ENCODE measurements at regions not wholly inside any gene's neighbourhood (a gene's known extent, or its start where the extent isn't known, plus 50 kb on each side); places are given as distances from the start of the nearest gene placed in this dataset.

- TF ChIP-seq ETV6 (conservative IDR thresholded peaks at IDR 0.05 in 1 of 2, IDR thresholded peaks at IDR 0.05 in 1 of 2; ENCODE audit: borderline replicate concordance in 1 of 2, low read depth in 1 of 2) (no peak), USF1 (IDR thresholded peaks at IDR 0.05; ENCODE audit: borderline replicate concordance, extremely low read length, insufficient read depth, low read depth, low read length) (no peak), ZNF207 (IDR thresholded peaks at IDR 0.05; ENCODE audit: borderline replicate concordance) (no peak), SUPT20H (IDR thresholded peaks at IDR 0.05; ENCODE audit: borderline replicate concordance, control insufficient read depth, low read depth, low read length) (no peak)
Observed at GRCh38 chr12:105773471-105773870, 365.3 kb downstream of the NUAK1 start (continued).

- H3K36me3 ChIP-seq (ENCODE audit: control insufficient read depth in 2 of 2, insufficient read depth in 2 of 2, low read length in 1 of 2), result no peaks in the 10 kb centered on the region
- no peaks in the 10 kb centered on the region for H3K4me1 ChIP-seq (ENCODE audit: control insufficient read depth, insufficient read depth, low read length)
- H3K4me3 ChIP-seq, result no peak overlapping the region
- no TSS peak for BruUV-seq (replicated peaks)
- no peak for DNase-seq (ENCODE audit: low read depth, low spot score)
- H4K20me1 ChIP-seq (ENCODE audit: control insufficient read depth, insufficient read depth), result no peaks in the 10 kb centered on the region
- H3K27ac ChIP-seq (ENCODE audit: control insufficient read depth, insufficient read depth), result no peak overlapping the region
- intact Hi-C loops (cut with micrococcal nuclease; ENCODE audit: unreplicated experiment) (no loop called here), in situ Hi-C loops (cut with MboI) (no loop called here)
- H3K9ac ChIP-seq (ENCODE audit: control insufficient read depth, insufficient read depth, low read length), result no peak overlapping the region
- ChIA-PET POLR2A (no interaction called here), CTCF (interaction anchor here (1.1 kb wide), 1 partner anchor 9 kb away, joined by 3 read pairs; no protein-coding TSS in a partner anchor), RAD21 (ENCODE audit: unreplicated experiment) (no interaction called here), SMC1A (ENCODE audit: uncharacterized antibody, unreplicated experiment) (interaction anchor here (1.1 to 1.2 kb wide), 2 partner anchors 9 to 27 kb away, joined by 3 read pairs; no protein-coding TSS in a partner anchor)
- H3K9me3 ChIP-seq (replicated peaks; ENCODE audit: control insufficient read depth, insufficient read depth, low read length), result no peaks in the 10 kb centered on the region
- H3K27me3 ChIP-seq (replicated peaks in 1 of 2; ENCODE audit: control insufficient read depth in 2 of 2, insufficient read depth in 2 of 2, low read length in 1 of 2), result no peaks in the 10 kb centered on the region
- 45% methylated on average over 5 of the region's 5 CpGs for WGBS (ENCODE audit: insufficient coverage, insufficient replicate concordance, low lambda C conversion rate, missing lambda C conversion rate)
- ATAC-seq, result no peak
- no peak overlapping the region for H2AFZ ChIP-seq (ENCODE audit: control insufficient read depth, low read depth, low read length)
- no peaks in the 10 kb centered on the region for H3K79me2 ChIP-seq (ENCODE audit: control insufficient read depth, insufficient read depth, low read length)
- no peak overlapping the region for H3K4me2 ChIP-seq (ENCODE audit: control insufficient read depth, insufficient read depth)
- no peak for FAIRE-seq
- TF ChIP-seq TCF7 (IDR thresholded peaks at IDR 0.05; ENCODE audit: borderline replicate concordance) (no peak), ZBTB40 (IDR thresholded peaks at IDR 0.05; ENCODE audit: borderline replicate concordance) (no peak), ZNF217 (IDR thresholded peaks at IDR 0.05) (no peak), SRF (IDR thresholded peaks at IDR 0.05; ENCODE audit: low read depth in 2 of 2, low read length in 2 of 2) (no peak), NR2C1 (IDR thresholded peaks at IDR 0.05) (no peak), RBBP5 (conservative IDR thresholded peaks at IDR 0.05) (no peak), POU2F2 (IDR thresholded peaks at IDR 0.05; ENCODE audit: borderline replicate concordance, low read depth, low read length) (no peak), CHD1 (IDR thresholded peaks at IDR 0.05; ENCODE audit: low read depth, low read length) (no peak), E2F4 (IDR thresholded peaks at IDR 0.05; ENCODE audit: low read depth, low read length) (no peak), MTA3 (IDR thresholded peaks at IDR 0.05; ENCODE audit: borderline replicate concordance, low read length) (no peak), JUND (IDR thresholded peaks at IDR 0.05; ENCODE audit: low read depth, low read length) (no peak), DPF2 (IDR thresholded peaks at IDR 0.05) (no peak)
Observed at GRCh38 chr12:105774037-105774436, 364.7 kb downstream of the NUAK1 start.
